Natural killer cell (primary cell): ENCODE measurements at regions not wholly inside any gene's neighbourhood (a gene's known extent, or its start where the extent isn't known, plus 50 kb on each side); places are given as distances from the start of the nearest gene placed in this dataset.
"Not testable (repeated sequence)": the region's sequence is repeated elsewhere in the genome, so short reads cannot be mapped to it uniquely, and the experiment has no call there.

Source experiments
- ATAC-seq, 3 donors: fragments of 150-1000 bp in 2 of 3; fragments of 200-7000 bp in 1 of 3; cut with Tn5 transposase; 1 replicate in 1 of 3; 2 replicates in 2 of 3; pipeline ENCODE4 v1.10.0; 2021; ENCODE audit warnings: mild to moderate bottlenecking in 2 of 3, moderate library complexity in 2 of 3
- DNase-seq, 2 donors: peaks; one replicate each; pipeline versions ENCODE4 v3.0.0 to v3.0.0-alpha.2; 2013 to 2021; ENCODE audit warnings: mixed read lengths in 1 of 2
- H3K27ac ChIP-seq: one replicate; pipeline ENCODE4 v1.5.1; 2013; ENCODE audit warnings: mild to moderate bottlenecking, low read length
- H3K27me3 ChIP-seq: one replicate; pipeline ENCODE4 v1.6.1; 2013; ENCODE audit warnings: low read length; ENCODE audit not compliant: control insufficient read depth, insufficient read depth
- H3K36me3 ChIP-seq: one replicate; pipeline ENCODE4 v1.6.1; 2013; ENCODE audit warnings: low read length; ENCODE audit not compliant: control insufficient read depth, insufficient read depth
- H3K4me1 ChIP-seq: one replicate; pipeline ENCODE4 v1.6.1; 2013; ENCODE audit warnings: low read length; ENCODE audit not compliant: control insufficient read depth, insufficient read depth
- H3K4me3 ChIP-seq: one replicate; pipeline ENCODE4 v1.5.1; 2013; ENCODE audit warnings: low read length
- H3K9me3 ChIP-seq: one replicate; pipeline ENCODE4 v1.6.1; 2013; ENCODE audit warnings: low read length; ENCODE audit not compliant: control insufficient read depth, insufficient read depth
- H3K27ac Mint-ChIP-seq, 2 donors: one replicate each; pipeline ENCODE4 v1.8.0; 2022; ENCODE audit warnings: mild to moderate bottlenecking in 2 of 2, mixed read lengths in 2 of 2, moderate library complexity in 1 of 2
- H3K27me3 Mint-ChIP-seq, 2 donors: one replicate each; pipeline ENCODE4 v1.8.0; 2022; ENCODE audit warnings: low read depth in 2 of 2, mixed read lengths in 2 of 2
- H3K36me3 Mint-ChIP-seq: one replicate; pipeline ENCODE4 v1.8.0; 2022; ENCODE audit warnings: mixed read lengths
- H3K4me1 Mint-ChIP-seq, 2 donors: one replicate each; pipeline ENCODE4 v1.8.0; 2022; ENCODE audit warnings: mixed read lengths in 2 of 2
- H3K4me3 Mint-ChIP-seq: one replicate; pipeline ENCODE4 v1.8.0; 2022; ENCODE audit warnings: mild to moderate bottlenecking, moderate library complexity, mixed read lengths
- H3K9me3 Mint-ChIP-seq, 2 donors: one replicate each; pipeline ENCODE4 v1.8.0; 2022; ENCODE audit warnings: mixed read lengths in 2 of 2
- CTCF ChIP-seq: fragments of 200-600 bp; IDR thresholded peaks from one replicate; pipeline ENCODE4 v1.8.0; 2022; ENCODE audit warnings: antibody characterized with exemption
- WGBS: methylation state at CpG from one replicate; pipeline ENCODE4 v1.1.7; 2013; ENCODE audit warnings: missing lambda C conversion rate; ENCODE audit not compliant: insufficient coverage; 5-methylcytosine and 5-hydroxymethylcytosine counted together
- intact Hi-C: fragments of 100-400 bp; cut with micrococcal nuclease; formaldehyde crosslinking; loops from one replicate; pipeline ENCODE4 v1.14.2; 2022

- Mint-ChIP-seq H3K36me3 (no peaks in the 10 kb centered on the region), H3K9me3 (no peaks in the 10 kb centered on the region), H3K27me3 (no peaks in the 10 kb centered on the region), H3K4me1 (no peaks in the 10 kb centered on the region), H3K4me3 (no peak overlapping the region), H3K27ac (no peak overlapping the region)
- WGBS: 81% methylated on average over 3 of the region's 5 CpGs
- Histone ChIP-seq H3K9me3 (no peaks in the 10 kb centered on the region), H3K27ac (no peak overlapping the region), H3K4me3 (no peak overlapping the region), H3K4me1 (no peaks in the 10 kb centered on the region), H3K36me3 (no peaks in the 10 kb centered on the region), H3K27me3 (no peaks in the 10 kb centered on the region)
- intact Hi-C loops: no loop called here
- ATAC-seq: no peak
- no peak for DNase-seq
- TF ChIP-seq CTCF: no peak
Observed at GRCh38 chr15:77877869-77878577, 199.5 kb downstream of the TBC1D2B start.

- DNase-seq, H3K9me3 Mint-ChIP-seq, H3K4me1 Mint-ChIP-seq, H3K36me3 ChIP-seq, H3K36me3 Mint-ChIP-seq, H3K27ac ChIP-seq, H3K4me3 Mint-ChIP-seq, H3K27me3 Mint-ChIP-seq, ATAC-seq, H3K9me3 ChIP-seq, intact Hi-C loops, H3K27ac Mint-ChIP-seq, H3K4me3 ChIP-seq, H3K4me1 ChIP-seq, H3K27me3 ChIP-seq: not testable (repeated sequence)
- WGBS: 80% methylated on average over 3 of the region's 9 CpGs
Observed at GRCh38 chr15:77876107-77876820, 201.2 kb downstream of the TBC1D2B start.

GRCh38 chr15:77875066-77875721 is 202.3 kb downstream of the TBC1D2B start:
- H3K4me1 Mint-ChIP-seq, H3K27me3 ChIP-seq, H3K27me3 Mint-ChIP-seq, H3K27ac Mint-ChIP-seq, H3K36me3 ChIP-seq, H3K27ac ChIP-seq, H3K4me3 Mint-ChIP-seq, H3K9me3 Mint-ChIP-seq, H3K4me3 ChIP-seq, intact Hi-C loops, H3K9me3 ChIP-seq, H3K36me3 Mint-ChIP-seq, H3K4me1 ChIP-seq: not testable (repeated sequence)
- DNase-seq: peak in 1 of 2 donors; percentile 60
- WGBS: 48% methylated on average over 11 of the region's 13 CpGs
- peak in 1 of 3 donors; percentile 62 for ATAC-seq
- TF ChIP-seq CTCF: peak; percentile 26

- no peaks in the 10 kb centered on the region for H3K27me3 Mint-ChIP-seq
- H3K36me3 ChIP-seq: no peaks in the 10 kb centered on the region
- H3K27ac ChIP-seq: no peak overlapping the region
- WGBS: 65% methylated on average over 4 of the region's 4 CpGs
- H3K27me3 ChIP-seq: no peaks in the 10 kb centered on the region
- H3K4me3 ChIP-seq: no peak overlapping the region
- no peak overlapping the region for H3K27ac Mint-ChIP-seq
- no peak overlapping the region for H3K4me3 Mint-ChIP-seq
- H3K4me1 Mint-ChIP-seq: no peaks in the 10 kb centered on the region
- no peaks in the 10 kb centered on the region for H3K9me3 ChIP-seq
- no peak for ATAC-seq
- intact Hi-C loops: no loop called here
- no peaks in the 10 kb centered on the region for H3K4me1 ChIP-seq
- no peaks in the 10 kb centered on the region for H3K9me3 Mint-ChIP-seq
- no peak for DNase-seq
- no peaks in the 10 kb centered on the region for H3K36me3 Mint-ChIP-seq
- TF ChIP-seq CTCF: no peak
Observed at GRCh38 chr15:77874063-77874462, 203.4 kb downstream of the TBC1D2B start.

- H3K4me1 ChIP-seq, H3K9me3 Mint-ChIP-seq, H3K27ac ChIP-seq, H3K4me1 Mint-ChIP-seq, ATAC-seq, H3K27me3 Mint-ChIP-seq, H3K36me3 ChIP-seq, H3K27ac Mint-ChIP-seq, H3K9me3 ChIP-seq, intact Hi-C loops, H3K4me3 ChIP-seq, H3K4me3 Mint-ChIP-seq, H3K36me3 Mint-ChIP-seq, DNase-seq, H3K27me3 ChIP-seq: not testable (repeated sequence)
- WGBS: 80% methylated on average over 18 of the region's 18 CpGs
Observed at GRCh38 chr15:77872521-77873425, 204.7 kb downstream of the TBC1D2B start.
